Hepatocyte (in vitro differentiated cells): ENCODE measurements at regions not wholly inside any gene's neighbourhood (a gene's known extent, or its start where the extent isn't known, plus 50 kb on each side); places are given as distances from the start of the nearest gene placed in this dataset.

ENCODE experiments used
- CTCF ChIP-seq: fragments of 200-600 bp; sonication (generic); IDR thresholded peaks from 2 replicates; pipeline ENCODE4 v1.5.1; 2016; ENCODE audit warnings: antibody characterized with exemption, mild to moderate bottlenecking; ENCODE audit not compliant: poor library complexity
- EZH2 ChIP-seq: fragments of 200-600 bp; sonication (generic); IDR thresholded peaks from 2 replicates; pipeline ENCODE4 v1.6.1; 2016; ENCODE audit warnings: antibody characterized with exemption, mild to moderate bottlenecking, borderline replicate concordance

DNA sequence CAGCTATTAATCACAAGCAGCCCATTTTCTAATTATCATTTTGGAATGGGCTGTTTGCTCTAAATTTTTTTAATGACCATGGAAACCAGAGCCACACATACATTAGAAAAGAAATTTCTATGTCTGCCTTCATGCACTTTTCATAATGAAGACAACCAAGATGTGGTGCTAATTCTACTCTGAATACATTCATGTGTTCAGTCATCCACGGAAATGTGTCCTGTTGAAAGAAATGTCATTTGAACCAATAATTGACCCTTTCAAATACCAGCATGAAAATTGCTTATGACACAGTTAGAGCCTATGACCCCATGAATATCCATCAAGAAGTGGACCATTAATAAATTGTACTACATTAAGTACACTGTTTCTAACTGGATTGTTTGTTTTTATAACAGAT is 99.7 kb upstream of the KCNA4 start:
- no peak for TF ChIP-seq CTCF
- no peak for TF ChIP-seq EZH2
